Mesenchymal stem cell (in vitro differentiated cells and primary cell): ENCODE measurements at regions not wholly inside any gene's neighbourhood (a gene's known extent, or its start where the extent isn't known, plus 50 kb on each side); places are given as distances from the start of the nearest gene placed in this dataset.

Experiments
- DNase-seq: peaks from one replicate; pipeline ENCODE4 v3.0.0-alpha.2; 2013
- H2AFZ ChIP-seq: one replicate; pipeline ENCODE4 v1.6.1; 2013; ENCODE audit warnings: low read depth, mild to moderate bottlenecking, control low read depth, inconsistent platforms, low read length, moderate library complexity
- H2AK5ac ChIP-seq: 2 replicates; pipeline ENCODE4 v1.6.1; 2013; ENCODE audit warnings: low read length, moderate library complexity, mild to moderate bottlenecking, inconsistent platforms; ENCODE audit not compliant: severe bottlenecking
- H2BK120ac ChIP-seq: one replicate; pipeline ENCODE4 v1.6.1; 2013; ENCODE audit warnings: low read depth, mild to moderate bottlenecking, inconsistent platforms, low read length, moderate library complexity
- H2BK12ac ChIP-seq, 2 experiments: one replicate each; pipeline ENCODE4 v1.6.1; 2013; ENCODE audit warnings: inconsistent platforms in 2 of 2, low read length in 2 of 2, mild to moderate bottlenecking in 2 of 2, moderate library complexity in 2 of 2, control low read depth in 1 of 2
- H2BK15ac ChIP-seq: one replicate; pipeline ENCODE4 v1.6.1; 2013; ENCODE audit warnings: mild to moderate bottlenecking, low read depth, inconsistent platforms; ENCODE audit not compliant: poor library complexity, severe bottlenecking
- H2BK5ac ChIP-seq: 2 replicates; pipeline ENCODE4 v1.6.1; 2013; ENCODE audit warnings: low read depth, mild to moderate bottlenecking, low read length, control low read depth, inconsistent platforms; ENCODE audit not compliant: poor library complexity, severe bottlenecking
- H3K14ac ChIP-seq, 2 experiments: one replicate each; pipeline ENCODE4 v1.6.1; 2013; ENCODE audit warnings: inconsistent platforms in 2 of 2, low read length in 2 of 2, control low read depth in 1 of 2, mild to moderate bottlenecking in 1 of 2, moderate library complexity in 1 of 2
- H3K18ac ChIP-seq, 2 experiments: one replicate each; pipeline ENCODE4 v1.6.1; 2013; ENCODE audit warnings: inconsistent platforms in 2 of 2, low read length in 2 of 2, control low read depth in 1 of 2, low read depth in 1 of 2, mild to moderate bottlenecking in 1 of 2
- H3K23ac ChIP-seq, 2 experiments: one replicate each; pipeline ENCODE4 v1.6.1; 2013; ENCODE audit warnings: inconsistent platforms in 2 of 2, low read length in 2 of 2, mild to moderate bottlenecking in 2 of 2, moderate library complexity in 2 of 2, control low read depth in 1 of 2
- H3K27ac ChIP-seq: 2 replicates; pipeline ENCODE4 v1.5.1; 2013; ENCODE audit warnings: mild to moderate bottlenecking, moderate library complexity, low read length, control low read depth, inconsistent platforms; ENCODE audit not compliant: poor library complexity, severe bottlenecking
- H3K27me3 ChIP-seq, 2 experiments: 2 replicates each; pipeline versions ENCODE4 v1.6.1 to v1.7.0; 2013; ENCODE audit warnings: low read length in 2 of 2, mild to moderate bottlenecking in 2 of 2, moderate library complexity in 2 of 2, control low read depth in 1 of 2, inconsistent platforms in 1 of 2; ENCODE audit not compliant: control insufficient read depth in 1 of 2, insufficient read depth in 1 of 2
- H3K36me3 ChIP-seq, 2 experiments: 2 replicates each; pipeline versions ENCODE4 v1.6.1 to v1.7.0; 2013; ENCODE audit warnings: low read length in 2 of 2, control low read depth in 1 of 2, inconsistent platforms in 1 of 2, low read depth in 1 of 2, mild to moderate bottlenecking in 1 of 2; ENCODE audit not compliant: insufficient read depth in 2 of 2, control insufficient read depth in 1 of 2
- H3K4ac ChIP-seq, 2 experiments: one replicate each; pipeline ENCODE4 v1.6.1; 2013; ENCODE audit warnings: inconsistent platforms in 2 of 2, low read length in 2 of 2, mild to moderate bottlenecking in 2 of 2, moderate library complexity in 2 of 2, control low read depth in 1 of 2, low read depth in 1 of 2
- H3K4me1 ChIP-seq: 2 replicates; pipeline ENCODE4 v1.6.1; 2013; ENCODE audit warnings: low read depth, low read length, control low read depth; ENCODE audit not compliant: control insufficient read depth, insufficient read depth
- H3K4me2 ChIP-seq: 2 replicates; pipeline ENCODE4 v1.6.1; 2013; ENCODE audit warnings: low read length, mild to moderate bottlenecking, inconsistent platforms; ENCODE audit not compliant: poor library complexity, severe bottlenecking
- H3K4me3 ChIP-seq, 2 experiments: 2 replicates each; pipeline versions ENCODE4 v1.5.1 to v1.7.0; 2013; ENCODE audit warnings: low read length in 2 of 2, mild to moderate bottlenecking in 2 of 2, control low read depth in 1 of 2, low read depth in 1 of 2; ENCODE audit not compliant: insufficient read depth in 1 of 2
- H3K79me1 ChIP-seq: replicated peaks from 2 replicates; pipeline ENCODE4 v1.6.1; 2013; ENCODE audit warnings: mild to moderate bottlenecking, control low read depth, low read length, inconsistent platforms; ENCODE audit not compliant: poor library complexity, severe bottlenecking
- H3K9ac ChIP-seq: 2 replicates; pipeline ENCODE4 v1.7.0; 2013; ENCODE audit warnings: mild to moderate bottlenecking, low read length, moderate library complexity
- H3K9me3 ChIP-seq: 2 replicates; pipeline ENCODE4 v1.7.0; 2013; ENCODE audit warnings: mild to moderate bottlenecking, low read length; ENCODE audit not compliant: control insufficient read depth
- H4K8ac ChIP-seq: one replicate; pipeline ENCODE4 v1.6.1; 2013; ENCODE audit warnings: inconsistent platforms, mild to moderate bottlenecking, low read length, moderate library complexity
- H4K91ac ChIP-seq: one replicate; pipeline ENCODE4 v1.6.1; 2013; ENCODE audit warnings: mild to moderate bottlenecking, low read length, inconsistent platforms
- WGBS: methylation state at CpG from one replicate; pipeline ENCODE4 v1.1.7; 2013; ENCODE audit warnings: mixed read lengths; 5-methylcytosine and 5-hydroxymethylcytosine counted together

- no peaks in the 10 kb centered on the region for H3K4me1 ChIP-seq
- no peak overlapping the region for H4K8ac ChIP-seq
- H3K23ac ChIP-seq = no peak overlapping the region
- no peaks in the 10 kb centered on the region for H3K79me1 ChIP-seq
- H3K27ac ChIP-seq = no peak overlapping the region
- H4K91ac ChIP-seq = no peak overlapping the region
- DNase-seq = no peak
- H2AFZ ChIP-seq = no peak overlapping the region
- 80% methylated on average over 4 of the region's 4 CpGs for WGBS
- no peak overlapping the region for H3K14ac ChIP-seq
- peaks cover 13% of the 10 kb centered on the region for H3K9me3 ChIP-seq
- no peak overlapping the region for H2AK5ac ChIP-seq
- no peaks in the 10 kb centered on the region for H3K27me3 ChIP-seq
- no peak overlapping the region for H3K4ac ChIP-seq
- H2BK15ac ChIP-seq = no peak overlapping the region
- H2BK120ac ChIP-seq = no peak overlapping the region
- no peak overlapping the region for H2BK5ac ChIP-seq
- H2BK12ac ChIP-seq = no peak overlapping the region
- H3K18ac ChIP-seq = no peak overlapping the region
- H3K4me2 ChIP-seq = no peak overlapping the region
- H3K36me3 ChIP-seq = no peaks in the 10 kb centered on the region
- H3K4me3 ChIP-seq = no peak overlapping the region
- no peak overlapping the region for H3K9ac ChIP-seq
These were observed 66.2 kb upstream of the CDK13 start for GRCh38 chr7:39883812-39884390.

DNA sequence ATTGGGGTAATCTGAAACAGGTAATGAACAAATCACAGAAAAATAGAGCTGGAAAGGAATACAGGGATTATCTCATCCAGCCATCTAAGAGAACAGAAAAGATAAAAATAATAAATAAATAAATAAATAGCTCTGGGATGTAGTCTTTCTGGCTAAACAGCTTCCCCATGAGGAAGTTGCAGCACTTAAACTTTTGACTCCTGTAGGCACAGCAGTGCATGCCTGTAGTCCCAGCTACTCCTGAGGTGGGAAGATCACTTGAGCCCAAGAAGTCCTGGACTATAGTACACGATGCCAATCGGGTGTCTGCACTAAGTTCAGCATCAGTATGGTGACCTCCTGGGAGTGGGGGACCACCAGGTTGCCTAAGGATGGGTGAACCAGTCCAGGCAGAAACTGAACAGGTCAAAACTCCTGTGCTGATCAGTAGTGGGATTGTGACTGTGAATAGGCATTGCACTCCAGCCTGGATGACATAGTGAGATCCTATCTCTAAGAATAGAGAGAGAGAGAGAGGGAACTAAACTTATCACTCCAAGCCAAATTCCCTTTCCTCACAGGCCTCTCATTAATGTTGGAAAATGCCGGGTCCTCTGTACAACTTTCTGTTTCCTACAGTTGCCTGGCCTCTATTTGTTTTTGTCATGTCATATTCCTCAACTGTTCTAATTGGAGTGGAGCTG lies 61.7 kb upstream of the CDK13 start:
- Histone ChIP-seq H3K4ac (no peak overlapping the region), H2BK120ac (no peak overlapping the region), H3K4me1 (no peaks in the 10 kb centered on the region), H3K23ac (no peak overlapping the region), H2BK15ac (no peak overlapping the region), H3K79me1 (no peaks in the 10 kb centered on the region), H4K8ac (no peak overlapping the region), H3K27ac (no peak overlapping the region), H2AFZ (no peak overlapping the region), H3K14ac (no peak overlapping the region), H2BK5ac (no peak overlapping the region), H3K36me3 (no peaks in the 10 kb centered on the region), H2AK5ac (no peak overlapping the region), H3K4me3 (no peak overlapping the region), H3K9me3 (no peaks in the 10 kb centered on the region), H3K27me3 (peaks cover 8 to 22% of the 10 kb centered on the region in 2 experiments), H3K4me2 (no peak overlapping the region), H3K18ac (no peak overlapping the region), H4K91ac (no peak overlapping the region), H2BK12ac (no peak overlapping the region), H3K9ac (no peak overlapping the region)
- 86% methylated on average over 2 of the region's 3 CpGs for WGBS
- DNase-seq = no peak

GRCh38 chr7:39890411-39890810 lies 59.6 kb upstream of the CDK13 start:
- no peaks in the 10 kb centered on the region for H3K9me3 ChIP-seq
- H3K18ac ChIP-seq = no peak overlapping the region
- no peak overlapping the region for H3K27ac ChIP-seq
- H3K14ac ChIP-seq = no peak overlapping the region
- WGBS = 89% methylated on average over 4 of the region's 4 CpGs
- H3K9ac ChIP-seq = no peak overlapping the region
- no peak overlapping the region for H3K4ac ChIP-seq
- no peak overlapping the region for H2BK12ac ChIP-seq
- H2BK5ac ChIP-seq = no peak overlapping the region
- DNase-seq = no peak
- H3K36me3 ChIP-seq = no peaks in the 10 kb centered on the region
- H2BK120ac ChIP-seq = no peak overlapping the region
- no peak overlapping the region for H2AFZ ChIP-seq
- H3K23ac ChIP-seq = no peak overlapping the region
- peaks cover 19 to 36% of the 10 kb centered on the region in 2 experiments for H3K27me3 ChIP-seq
- H4K8ac ChIP-seq = no peak overlapping the region
- H3K4me3 ChIP-seq = no peak overlapping the region
- H3K79me1 ChIP-seq = no peaks in the 10 kb centered on the region
- H4K91ac ChIP-seq = no peak overlapping the region
- no peak overlapping the region for H2AK5ac ChIP-seq
- H3K4me1 ChIP-seq = peaks cover 4% of the 10 kb centered on the region
- H3K4me2 ChIP-seq = no peak overlapping the region
- H2BK15ac ChIP-seq = no peak overlapping the region

DNA sequence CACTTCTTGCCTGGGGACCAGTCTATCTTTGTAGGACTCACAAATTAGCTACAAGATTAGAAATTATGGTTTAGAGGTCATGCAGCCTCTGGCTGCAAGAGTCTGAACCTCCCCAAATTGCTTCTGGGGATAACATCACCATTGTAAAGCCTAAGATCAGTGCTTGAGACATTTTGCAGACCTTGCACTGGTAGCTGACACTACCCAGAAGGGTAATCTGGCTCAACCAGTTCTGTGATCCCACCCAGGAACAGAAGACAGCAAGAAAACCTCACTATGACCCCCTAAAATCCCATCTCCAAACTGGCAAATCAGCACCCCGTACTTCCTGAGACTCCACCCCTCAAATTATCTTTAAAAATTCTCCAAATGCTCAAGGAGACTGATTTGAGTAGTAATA lies 58.2 kb upstream of the CDK13 start:
- Histone ChIP-seq H4K91ac (no peak overlapping the region), H2BK5ac (no peak overlapping the region), H2BK12ac (no peak overlapping the region), H3K79me1 (no peaks in the 10 kb centered on the region), H3K4me3 (no peak overlapping the region), H3K27me3 (peaks cover 19 to 41% of the 10 kb centered on the region in 2 experiments), H2AFZ (no peak overlapping the region), H3K27ac (no peak overlapping the region), H3K4ac (no peak overlapping the region), H2AK5ac (no peak overlapping the region), H3K23ac (no peak overlapping the region), H3K4me2 (no peak overlapping the region), H3K14ac (no peak overlapping the region), H3K18ac (no peak overlapping the region), H3K9me3 (no peaks in the 10 kb centered on the region), H2BK120ac (no peak overlapping the region), H4K8ac (no peak overlapping the region), H3K36me3 (no peaks in the 10 kb centered on the region), H3K4me1 (peaks cover 4% of the 10 kb centered on the region), H3K9ac (no peak overlapping the region), H2BK15ac (no peak overlapping the region)
- no peak for DNase-seq
- WGBS = 60% methylated on average over 1 of the region's 1 CpG
